GM11168 (cell line): ENCODE measurements at regions not wholly inside any gene's neighbourhood (a gene's known extent, or its start where the extent isn't known, plus 50 kb on each side); places are given as distances from the start of the nearest gene placed in this dataset.

Source experiments
- in situ Hi-C: fragments of 300-500 bp; cut with MboI; formaldehyde crosslinking; loops from one replicate; pipeline ENCODE4 v1.12.0; 2022; ENCODE audit warnings: low sequenced_read_pairs; ENCODE audit not compliant: unreplicated experiment

DNA sequence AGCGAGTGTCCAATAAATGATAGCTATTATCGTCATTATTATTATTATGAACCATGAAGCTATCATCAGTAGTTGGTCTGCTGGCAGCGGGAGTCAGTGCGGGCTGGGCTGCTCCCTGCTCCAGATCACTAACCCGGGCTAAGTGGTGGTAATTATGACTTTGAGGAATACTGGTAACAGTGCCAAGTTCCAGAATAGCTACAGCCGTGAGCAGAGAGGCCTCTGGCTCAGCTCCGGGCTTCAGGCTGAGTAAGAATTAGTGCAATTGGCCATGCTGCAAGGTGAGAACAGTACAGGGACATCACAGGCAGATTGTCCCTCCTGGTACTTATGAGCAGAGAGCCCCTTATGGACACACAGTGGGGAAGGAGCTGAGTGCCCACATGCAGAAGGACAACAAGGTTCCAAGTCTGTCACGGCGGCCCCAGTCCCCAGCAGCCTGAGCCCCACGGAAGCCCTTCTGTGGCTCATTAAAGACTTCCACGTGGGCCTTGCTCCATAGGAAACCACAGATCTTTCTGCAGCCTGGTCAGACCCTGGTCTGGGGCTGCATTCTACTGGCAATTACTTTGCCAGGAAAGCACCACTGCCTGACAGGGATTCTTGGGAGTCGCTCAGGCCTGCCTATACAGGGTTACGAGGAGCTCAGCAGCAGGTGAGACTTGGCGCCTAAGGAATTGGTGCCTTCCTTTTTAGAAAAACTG, 235.1 kb downstream of the RRAGC start:
- in situ Hi-C loops = loop anchor here (25.0 kb wide), 1 partner anchor 188 kb away; no protein-coding TSS in a partner anchor

DNA sequence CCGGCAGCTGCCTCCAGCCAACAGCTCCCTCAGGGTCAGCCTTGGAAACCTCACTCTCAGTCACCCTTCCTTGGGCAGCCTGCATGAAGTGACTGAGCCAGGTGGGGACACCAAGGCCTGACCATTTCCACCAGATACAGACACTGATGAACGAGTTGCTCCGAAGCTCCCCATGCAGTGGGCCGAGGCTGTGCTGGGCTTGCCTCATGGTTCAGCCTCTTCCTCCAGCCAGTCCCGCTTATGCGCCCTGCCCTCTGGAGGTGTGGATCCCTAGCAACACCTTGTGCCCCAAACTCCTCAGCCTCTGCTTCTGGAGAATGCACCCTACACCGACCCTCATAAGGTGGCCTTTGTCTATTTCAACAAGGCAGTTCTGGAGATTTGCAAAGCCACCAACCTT, 236.0 kb downstream of the RRAGC start:
- in situ Hi-C loops = loop anchor here (25.0 kb wide), 1 partner anchor 189 kb away; no protein-coding TSS in a partner anchor

DNA sequence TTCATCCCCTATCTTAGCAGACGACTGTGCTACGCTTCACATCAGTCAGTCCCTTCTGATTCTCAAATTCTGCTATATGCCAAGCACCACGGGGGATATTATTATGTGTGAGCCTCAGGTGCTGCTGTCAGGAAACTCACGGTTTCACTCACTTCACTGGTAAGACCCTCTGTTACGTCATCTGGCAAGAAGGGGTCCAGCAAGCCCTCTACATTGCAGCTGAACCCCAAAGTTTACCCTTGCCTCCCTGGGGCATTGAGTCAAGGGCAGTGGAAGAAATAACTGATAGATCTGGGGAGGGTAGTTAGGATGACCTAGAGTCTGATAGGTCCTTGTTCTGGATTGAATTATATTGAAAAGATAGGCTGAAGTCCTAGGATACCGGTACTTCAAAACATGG, 237.4 kb downstream of the RRAGC start:
- in situ Hi-C loops = loop anchor here (25.0 kb wide), 1 partner anchor 190 kb away; no protein-coding TSS in a partner anchor

DNA sequence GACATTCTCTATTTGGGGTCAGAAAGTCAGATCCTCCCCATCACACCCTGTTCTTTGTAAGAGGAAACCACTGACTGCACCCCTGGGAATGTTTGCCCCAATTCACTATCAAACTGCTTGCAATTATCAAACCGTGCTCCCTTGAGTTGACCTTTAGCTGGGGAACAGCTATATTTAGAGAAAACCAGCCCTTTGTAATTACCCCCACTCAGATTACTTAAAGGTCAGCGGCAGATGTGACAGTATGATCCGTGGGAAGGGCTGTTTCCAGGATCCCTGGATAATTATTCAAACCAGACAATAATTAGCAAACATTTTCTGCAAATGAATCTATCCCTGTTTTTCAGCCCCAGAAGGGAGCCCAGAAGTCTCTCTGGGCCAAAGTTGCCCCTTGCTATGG, 242.7 kb downstream of the RRAGC start:
- in situ Hi-C loops = loop anchor here (25.0 kb wide), 1 partner anchor 195 kb away; no protein-coding TSS in a partner anchor

DNA sequence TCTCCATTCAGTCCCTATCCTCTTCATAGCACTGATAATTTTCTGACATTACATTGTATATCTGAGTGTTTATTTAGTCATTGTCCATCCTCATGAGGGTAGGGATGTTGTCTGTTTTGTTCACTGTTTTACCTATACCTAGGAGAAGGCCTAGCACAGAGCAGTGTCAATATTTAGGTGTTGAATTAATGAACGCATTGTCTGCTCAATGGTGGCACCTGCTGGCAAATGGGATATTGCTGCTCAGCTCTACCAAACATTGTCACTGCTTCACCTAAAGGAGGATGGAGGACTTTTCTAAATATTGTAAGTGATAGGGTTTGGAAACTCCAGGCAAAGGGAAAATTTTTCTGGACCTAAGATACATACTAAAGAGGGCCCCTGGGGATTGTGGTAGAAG, 243.9 kb downstream of the RRAGC start:
- in situ Hi-C loops = loop anchor here (25.0 kb wide), 1 partner anchor 197 kb away; no protein-coding TSS in a partner anchor

DNA sequence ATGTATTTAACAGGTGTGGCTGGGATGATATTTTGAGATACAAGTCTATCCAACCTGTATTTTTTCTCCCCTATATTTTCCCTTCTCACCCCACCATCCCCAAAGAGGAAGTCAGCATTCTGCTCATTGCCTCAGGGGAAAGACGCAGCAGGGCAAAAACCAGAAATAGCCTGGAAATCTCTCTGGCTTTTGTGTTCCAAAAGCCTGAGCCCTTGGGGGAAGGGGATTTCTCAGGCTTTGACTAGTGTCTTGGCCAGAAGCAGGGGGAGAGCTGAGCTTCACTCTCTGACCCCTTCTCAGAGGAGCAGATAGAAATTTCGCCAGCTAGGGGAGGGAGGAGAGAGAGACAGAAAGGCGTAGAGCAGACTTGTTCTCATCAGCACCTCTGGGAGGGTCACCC, 244.7 kb downstream of the RRAGC start:
- in situ Hi-C loops = loop anchor here (25.0 kb wide), 1 partner anchor 197 kb away; no protein-coding TSS in a partner anchor

DNA sequence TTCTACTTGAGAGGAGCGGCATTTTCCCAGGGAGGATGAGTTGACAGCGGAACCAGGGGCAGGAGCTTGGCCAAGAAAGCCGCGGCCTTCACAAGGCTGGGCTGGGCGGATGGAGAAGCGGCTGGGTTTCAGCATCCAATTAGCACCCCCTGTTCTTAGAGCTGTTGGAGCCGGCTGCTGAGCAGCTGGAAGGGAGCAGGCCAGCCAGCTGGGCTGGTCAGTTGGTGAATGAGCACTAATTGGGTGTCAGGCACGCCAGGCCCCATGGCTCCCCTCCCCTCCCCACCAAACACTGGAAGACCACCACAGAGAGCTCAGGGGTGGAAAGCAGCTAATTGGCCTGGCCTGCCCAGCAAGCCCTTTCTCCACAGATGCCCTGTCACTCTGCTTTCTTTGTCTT, 245.6 kb downstream of the RRAGC start:
- in situ Hi-C loops = loop anchor here (25.0 kb wide), 1 partner anchor 198 kb away; no protein-coding TSS in a partner anchor

DNA sequence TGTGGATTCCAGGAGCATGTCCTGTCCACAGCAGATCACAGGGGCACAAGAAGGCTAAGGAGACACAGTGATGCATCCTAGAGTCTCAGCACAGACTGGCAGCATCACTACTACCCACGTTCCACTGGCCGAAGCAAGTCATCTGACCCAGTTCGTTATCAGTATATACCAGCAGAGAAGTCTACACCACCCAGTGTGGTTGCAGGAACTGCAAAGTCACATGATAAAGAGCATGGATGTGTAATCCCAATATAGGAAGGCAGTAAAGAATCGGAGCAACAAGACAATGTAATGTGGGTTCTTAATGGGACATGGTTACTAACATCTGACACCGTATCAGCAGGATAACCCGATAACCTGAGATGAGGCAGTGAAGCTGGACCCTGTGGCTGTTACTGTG, 246.6 kb downstream of the RRAGC start:
- in situ Hi-C loops = loop anchor here (25.0 kb wide), 1 partner anchor 199 kb away; no protein-coding TSS in a partner anchor

DNA sequence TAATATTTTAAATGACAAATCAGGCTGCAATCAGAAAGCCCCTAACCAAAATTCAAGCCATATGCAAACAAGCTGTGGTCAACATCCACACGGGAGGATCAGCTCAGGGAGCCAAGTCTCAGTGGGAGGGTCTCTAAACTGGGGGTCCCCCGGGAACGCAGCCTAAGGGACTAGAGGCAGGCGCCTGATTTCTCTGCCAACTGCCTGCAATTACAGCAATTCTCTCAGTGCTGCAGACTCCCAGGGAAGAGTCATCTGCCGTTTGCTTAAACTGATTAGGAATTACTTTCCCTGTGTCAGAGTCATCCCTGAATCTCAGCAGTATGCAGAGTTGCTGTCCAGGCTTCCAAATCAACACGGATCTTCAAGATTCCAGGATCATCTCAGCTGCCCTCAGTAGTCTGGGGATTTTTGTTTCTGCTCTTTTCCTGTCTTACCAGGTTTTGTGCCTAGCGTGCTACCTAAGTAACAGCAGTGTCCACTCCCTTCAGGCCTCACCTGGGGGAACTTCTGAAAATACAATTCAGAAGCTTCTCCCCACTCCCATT, 247.8 kb downstream of the RRAGC start:
- in situ Hi-C loops = loop anchor here (25.0 kb wide), 1 partner anchor 201 kb away; no protein-coding TSS in a partner anchor

DNA sequence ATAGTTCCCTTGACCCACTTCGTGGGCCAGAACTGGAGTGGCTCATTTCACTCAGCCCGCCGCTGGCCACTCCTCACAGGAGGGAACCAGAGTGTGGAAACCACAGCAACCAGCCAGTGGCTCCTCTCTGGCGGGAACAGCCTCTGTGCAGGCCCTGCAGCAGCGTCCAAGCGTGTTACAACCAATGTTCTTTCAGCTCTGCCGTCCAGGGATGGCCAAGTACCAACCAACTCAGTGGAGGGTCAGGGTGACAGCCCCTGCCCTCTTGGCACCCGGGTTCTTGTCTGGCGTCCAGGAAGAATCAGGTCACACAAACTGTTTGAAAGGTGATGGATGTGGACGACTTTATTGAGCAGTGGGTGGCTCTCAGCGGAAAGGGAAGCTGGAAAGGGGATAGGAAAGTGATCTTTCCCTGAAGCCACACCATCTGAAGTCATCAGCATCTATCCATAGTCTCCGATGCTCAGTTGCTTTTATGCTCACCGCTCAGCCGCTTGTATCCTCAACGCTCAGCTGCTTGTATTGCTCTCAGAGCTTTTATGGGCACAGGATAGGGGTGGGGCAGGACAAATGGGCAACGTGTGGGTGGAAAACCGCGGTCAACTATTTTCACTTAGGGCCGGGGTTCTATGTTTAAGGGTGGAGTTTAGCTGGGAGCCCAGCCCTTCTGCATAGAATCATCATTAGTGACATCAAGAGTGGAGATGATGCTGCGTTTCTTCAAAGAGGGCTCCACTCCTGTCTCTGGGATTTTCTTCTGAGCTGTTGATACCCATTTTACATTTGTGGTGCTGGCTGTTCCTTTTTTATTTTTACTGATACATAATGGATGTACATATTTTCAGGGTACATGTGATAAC, 250.2 kb downstream of the RRAGC start:
- in situ Hi-C loops = loop anchor here (25.0 kb wide), 1 partner anchor 203 kb away; no protein-coding TSS in a partner anchor

DNA sequence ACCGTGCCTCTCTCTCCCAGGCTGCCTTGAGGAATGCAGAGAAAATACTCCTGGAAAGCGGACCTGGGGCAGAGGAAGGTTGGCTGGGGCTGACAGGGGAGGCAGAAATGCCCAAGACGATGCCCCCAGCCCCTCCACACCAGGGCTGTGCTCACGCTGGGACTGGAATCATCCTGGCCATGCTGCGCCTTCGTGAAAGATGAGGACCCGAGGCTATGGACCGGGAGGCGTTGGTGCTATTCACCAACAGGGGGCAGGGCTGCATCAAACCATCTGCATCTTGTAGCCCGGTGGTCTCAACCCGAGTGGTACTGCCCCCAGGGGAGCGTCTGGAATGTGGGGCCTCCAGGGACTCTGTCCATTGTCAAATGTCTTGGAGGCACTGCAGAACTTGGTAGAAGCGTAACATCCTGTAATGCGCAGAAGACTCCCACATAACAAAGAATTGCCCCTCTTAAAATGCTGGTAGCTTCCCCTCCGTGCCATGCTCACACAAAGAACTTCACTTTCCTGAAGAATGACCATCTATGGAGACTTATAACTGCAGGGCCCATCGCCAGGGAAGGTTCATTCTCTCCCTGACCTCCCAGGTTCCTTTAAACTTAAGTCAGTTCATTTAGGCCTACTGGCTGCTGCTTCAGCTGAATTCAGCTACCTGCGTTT, 251.2 kb downstream of the RRAGC start:
- in situ Hi-C loops = loop anchor here (25.0 kb wide), 1 partner anchor 204 kb away; no protein-coding TSS in a partner anchor

DNA sequence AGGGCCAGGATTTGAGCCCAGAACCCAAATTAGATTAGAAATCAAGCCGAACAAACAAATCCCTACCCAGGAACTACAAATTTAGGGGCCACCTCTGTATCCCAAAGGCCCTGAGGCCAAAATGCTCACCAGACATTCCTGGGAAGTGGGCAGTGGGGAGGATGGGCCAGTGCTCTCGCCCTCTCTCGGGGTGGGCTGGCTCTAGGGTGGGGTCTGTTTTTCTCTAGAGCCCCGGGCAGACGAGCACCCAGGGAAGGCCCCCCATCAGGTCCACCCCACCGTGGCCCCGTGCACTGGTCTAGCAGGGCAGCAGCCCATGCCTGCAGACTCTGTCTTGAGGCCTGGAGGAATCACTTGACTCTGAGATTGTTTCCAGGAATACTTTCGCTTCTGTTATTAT, 252.0 kb downstream of the RRAGC start:
- in situ Hi-C loops = loop anchor here (25.0 kb wide), 1 partner anchor 205 kb away; no protein-coding TSS in a partner anchor

DNA sequence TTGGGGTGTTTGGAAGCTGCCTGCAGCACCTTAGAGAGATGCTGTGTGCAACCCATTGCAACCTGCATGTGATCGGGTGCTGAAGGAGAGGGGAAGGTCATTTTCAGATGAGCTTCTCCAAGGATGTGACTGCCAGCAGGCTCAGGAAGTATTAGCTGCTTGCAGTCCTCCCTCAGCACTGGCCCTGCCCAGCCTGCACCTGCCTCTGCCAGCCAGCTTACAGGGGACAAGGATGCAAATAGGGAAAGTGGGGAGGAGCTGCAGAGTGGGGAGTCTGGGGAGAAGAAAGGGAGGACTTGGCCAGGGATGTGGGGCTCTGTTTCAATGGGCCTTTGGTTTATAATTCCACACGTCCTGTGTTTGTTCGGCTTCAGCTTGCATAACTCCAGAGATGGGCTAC, 254.5 kb downstream of the RRAGC start:
- in situ Hi-C loops = loop anchor here (25.0 kb wide), 1 partner anchor 207 kb away; no protein-coding TSS in a partner anchor

DNA sequence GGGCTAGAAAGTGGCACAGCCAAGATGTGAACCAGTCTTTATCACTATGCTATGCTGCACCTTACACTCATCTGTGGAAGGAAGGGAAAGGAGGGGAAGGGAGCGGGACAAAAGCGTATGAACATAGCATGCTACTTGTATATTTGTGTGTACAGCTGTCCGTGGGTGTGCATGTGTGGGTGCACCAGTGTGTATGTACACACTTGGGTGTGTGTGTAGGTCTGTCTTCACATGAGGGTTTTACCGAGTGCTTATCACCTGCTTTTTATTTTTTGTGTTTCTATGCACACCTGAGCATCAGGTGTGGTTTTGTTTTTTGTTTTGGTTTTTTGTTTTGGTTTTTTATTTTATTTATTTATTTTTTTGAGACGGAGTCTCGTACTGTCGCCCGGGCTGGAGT, 255.7 kb downstream of the RRAGC start:
- in situ Hi-C loops = loop anchor here (25.0 kb wide), 1 partner anchor 208 kb away; no protein-coding TSS in a partner anchor

DNA sequence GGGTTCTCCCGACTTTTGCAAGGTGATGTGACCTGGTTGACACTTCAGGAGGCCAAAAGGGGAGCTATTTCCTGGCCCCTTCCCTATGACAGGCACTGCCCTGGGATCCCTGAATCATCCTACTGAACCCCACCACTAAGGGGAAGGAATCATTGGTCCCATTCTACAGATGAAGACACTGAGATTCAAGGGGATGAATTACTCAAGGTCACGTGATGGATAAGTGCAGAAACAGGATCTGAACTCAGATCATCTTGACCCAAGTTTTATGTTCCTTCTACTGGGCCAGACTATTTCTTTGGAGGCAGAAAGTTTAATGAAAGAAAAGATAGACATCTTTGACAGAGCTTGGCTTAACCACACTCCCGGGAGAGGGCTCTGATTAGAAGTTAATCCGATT, 258.7 kb downstream of the RRAGC start:
- in situ Hi-C loops = loop anchor here (25.0 kb wide), 1 partner anchor 211 kb away; no protein-coding TSS in a partner anchor

DNA sequence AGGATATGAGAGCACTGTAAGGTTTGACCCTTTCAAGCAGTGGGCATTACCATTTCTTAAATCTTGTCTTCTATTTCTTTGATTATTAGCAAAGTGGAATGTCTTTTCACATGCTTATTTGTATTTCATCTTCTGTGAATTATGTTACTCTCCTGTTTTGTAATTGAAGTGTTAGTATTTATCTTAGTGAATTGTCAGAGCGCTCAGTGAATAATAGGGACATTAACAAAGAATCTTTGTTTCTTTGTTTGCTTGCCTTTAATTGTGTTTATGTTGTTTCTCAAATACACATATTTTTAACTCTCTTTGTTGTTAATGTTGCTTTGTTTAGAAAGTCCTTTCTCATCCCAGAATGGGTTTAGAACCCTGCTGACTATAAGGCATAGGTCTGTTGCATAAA, 259.3 kb downstream of the RRAGC start:
- in situ Hi-C loops = loop anchor here (25.0 kb wide), 1 partner anchor 212 kb away; no protein-coding TSS in a partner anchor

DNA sequence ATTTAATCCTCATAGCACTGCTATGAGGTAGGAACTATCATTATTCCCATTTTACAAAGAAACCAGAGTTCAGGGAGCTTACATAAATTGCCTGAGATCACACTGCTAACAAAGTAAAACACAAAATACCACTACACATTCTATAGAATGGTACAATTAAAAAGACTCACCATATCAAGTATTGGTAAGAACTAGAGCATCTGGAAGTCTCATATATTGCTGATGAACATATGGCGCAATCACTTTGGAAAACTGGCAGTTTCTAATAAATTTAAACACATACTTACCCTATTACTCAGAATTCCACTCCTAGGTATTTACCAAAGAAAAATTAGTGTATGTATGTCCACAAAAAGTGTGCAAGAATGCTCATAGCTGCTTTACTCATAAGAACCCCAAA, 261.5 kb downstream of the RRAGC start:
- in situ Hi-C loops = no loop called here

DNA sequence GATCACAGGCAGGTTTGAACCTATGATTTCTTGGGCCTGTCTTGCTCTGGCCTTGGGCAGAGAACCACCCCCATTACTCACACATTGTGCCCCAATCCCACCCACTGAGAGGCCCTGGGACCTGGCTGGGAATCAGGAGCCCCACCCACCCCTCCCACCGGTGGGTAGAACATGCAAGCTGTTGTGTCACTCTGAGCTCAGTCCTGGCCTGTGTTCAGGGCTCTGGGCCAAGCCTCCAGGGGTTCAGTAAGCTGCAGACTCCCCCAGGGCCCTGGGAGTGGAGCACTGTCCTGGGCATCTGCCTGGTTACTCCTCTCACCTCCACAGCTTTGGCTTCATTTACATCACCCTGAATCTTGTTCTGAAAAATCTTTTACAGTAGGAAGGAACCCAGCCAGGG, 270.5 kb downstream of the RRAGC start:
- in situ Hi-C loops = no loop called here

DNA sequence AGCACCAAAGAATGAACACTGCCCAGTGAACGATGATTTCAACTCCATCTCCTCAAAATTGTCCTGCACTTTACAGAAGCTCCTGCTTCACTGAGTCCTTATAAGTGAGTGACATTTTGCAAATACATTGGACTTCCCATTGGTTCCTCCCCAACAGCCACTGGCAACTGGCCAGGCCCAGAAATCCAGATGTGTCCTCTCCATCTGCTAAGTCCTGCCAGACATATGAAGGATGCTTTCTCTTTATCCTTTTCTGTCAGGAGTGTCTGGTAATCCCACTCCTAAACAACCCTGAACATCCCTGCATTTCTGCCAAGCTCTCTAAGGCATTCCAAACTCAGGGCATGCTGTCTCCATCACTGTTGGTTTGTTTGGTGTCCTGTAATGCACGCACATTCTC, 271.8 kb downstream of the RRAGC start:
- in situ Hi-C loops = no loop called here
